Lower leg skin (tissue), 4 donors: ENCODE measurements at regions not wholly inside any gene's neighbourhood (a gene's known extent, or its start where the extent isn't known, plus 50 kb on each side); places are given as distances from the start of the nearest gene placed in this dataset.

Experiments used
- DNase-seq, 2 donors: peaks; one replicate each; pipeline ENCODE4 v3.0.0-alpha.2; 2019; ENCODE audit warnings: low spot score in 2 of 2
- H3K4me3 ChIP-seq: fragments of 200-600 bp; sonication (generic); 2 replicates; pipeline ENCODE4 v1.5.1; 2017; ENCODE audit warnings: mild to moderate bottlenecking, low read depth; ENCODE audit not compliant: poor library complexity, severe bottlenecking
- CTCF ChIP-seq, 3 donors: fragments of 450-650 bp; IDR thresholded peaks; one replicate each; pipeline ENCODE4 v1.5.1; 2016; ENCODE audit warnings: antibody characterized with exemption in 3 of 3, mild to moderate bottlenecking in 3 of 3, moderate library complexity in 2 of 3
- POLR2A ChIP-seq, 2 donors: fragments of 450-650 bp; IDR thresholded peaks; one replicate each; pipeline ENCODE4 v1.6.1; 2016 to 2017; ENCODE audit warnings: antibody characterized with exemption in 2 of 2, mild to moderate bottlenecking in 1 of 2, moderate library complexity in 1 of 2
- WGBS, 2 donors: methylation state at CpG; one replicate each; pipeline ENCODE4 v1.1.5; 2018; 5-methylcytosine and 5-hydroxymethylcytosine counted together
- intact Hi-C: fragments of 100-400 bp; cut with DNase I; formaldehyde crosslinking; loops from one replicate; pipeline ENCODE4 v1.15.0; 2023; ENCODE audit warnings: low total_unique reads

GRCh38 chr11:41989823-41990380 lies 530.5 kb upstream of the LRRC4C start:
- intact Hi-C loops: no loop called here

GRCh38 chr11:41996533-41996932 lies 537.1 kb upstream of the LRRC4C start:
- no peak for DNase-seq
- no peak overlapping the region for H3K4me3 ChIP-seq
- 58 to 81% methylated on average over 1 of the region's 1 CpG for WGBS, 2 donors
- intact Hi-C loops: no loop called here
- TF ChIP-seq POLR2A (IDR thresholded peaks at IDR 0.05) (no peak), CTCF (IDR thresholded peaks at IDR 0.05) (no peak)

More at GRCh38 chr11:41989823-41990380, 530.5 kb upstream of the LRRC4C start:
- no peak for TF ChIP-seq CTCF (IDR thresholded peaks at IDR 0.05)
- TF ChIP-seq POLR2A (IDR thresholded peaks at IDR 0.05): no peak
- no peak overlapping the region for H3K4me3 ChIP-seq
- DNase-seq: no peak

GRCh38 chr11:41997844-41998401 lies 538.5 kb upstream of the LRRC4C start:
- TF ChIP-seq POLR2A (IDR thresholded peaks at IDR 0.05) (no peak), CTCF (IDR thresholded peaks at IDR 0.05) (no peak)
- no peak overlapping the region for H3K4me3 ChIP-seq
- 87 to 89% methylated on average over 5 of the region's 5 CpGs for WGBS, 2 donors
- intact Hi-C loops: no loop called here
- DNase-seq: no peak

GRCh38 chr11:41999066-41999465 lies 539.6 kb upstream of the LRRC4C start:
- DNase-seq: no peak
- intact Hi-C loops: no loop called here

GRCh38 chr11:42003801-42004200 lies 544.3 kb upstream of the LRRC4C start:
- no peak for DNase-seq
- 43 to 46% methylated on average over 2 of the region's 2 CpGs for WGBS, 2 donors
- TF ChIP-seq POLR2A (IDR thresholded peaks at IDR 0.05) (no peak), CTCF (IDR thresholded peaks at IDR 0.05) (no peak)
- intact Hi-C loops: no loop called here
- no peak overlapping the region for H3K4me3 ChIP-seq

More at GRCh38 chr11:41999066-41999465, 539.6 kb upstream of the LRRC4C start:
- no peak for TF ChIP-seq POLR2A (IDR thresholded peaks at IDR 0.05)
- no peak for TF ChIP-seq CTCF (IDR thresholded peaks at IDR 0.05)
- no peak overlapping the region for H3K4me3 ChIP-seq

GRCh38 chr11:42006766-42007165 lies 547.3 kb upstream of the LRRC4C start:
- TF ChIP-seq POLR2A (IDR thresholded peaks at IDR 0.05) (no peak), CTCF (IDR thresholded peaks at IDR 0.05) (no peak)
- WGBS, 2 donors: 83 to 92% methylated on average over 1 of the region's 1 CpG
- intact Hi-C loops: no loop called here
- no peak for DNase-seq
- no peak overlapping the region for H3K4me3 ChIP-seq
